Aorta (tissue), 5 donors: ENCODE measurements at regions not wholly inside any gene's neighbourhood (a gene's known extent, or its start where the extent isn't known, plus 50 kb on each side); places are given as distances from the start of the nearest gene placed in this dataset.

ENCODE experiments used
- ATAC-seq: fragments of 200-7000 bp; cut with Tn5 transposase; one replicate; pipeline ENCODE4 v1.9.1; 2022; ENCODE audit warnings: moderate library complexity; ENCODE audit not compliant: low FRiP score
- DNase-seq, 2 donors: peaks; one replicate each; pipeline ENCODE4 v3.0.0-alpha.2; 2020
- H3K27ac ChIP-seq, 2 donors: one replicate each; pipeline ENCODE4 v1.5.1; 2013; ENCODE audit warnings: low read length in 2 of 2, mild to moderate bottlenecking in 2 of 2, moderate library complexity in 2 of 2, control low read depth in 1 of 2, inconsistent platforms in 1 of 2, low read depth in 1 of 2
- H3K27me3 ChIP-seq, 2 donors: one replicate each; pipeline ENCODE4 v1.6.1; 2013; ENCODE audit warnings: control low read depth in 1 of 2, low read length in 1 of 2, mild to moderate bottlenecking in 1 of 2, moderate library complexity in 1 of 2; ENCODE audit not compliant: insufficient read depth in 2 of 2, control insufficient read depth in 1 of 2
- H3K36me3 ChIP-seq, 2 donors: one replicate each; pipeline ENCODE4 v1.6.1; 2013; ENCODE audit warnings: control low read depth in 1 of 2, low read length in 1 of 2, mild to moderate bottlenecking in 1 of 2; ENCODE audit not compliant: insufficient read depth in 2 of 2, control insufficient read depth in 1 of 2
- H3K4me1 ChIP-seq, 2 donors: one replicate each; pipeline ENCODE4 v1.6.1; 2013; ENCODE audit warnings: low read length in 2 of 2, control low read depth in 1 of 2, mild to moderate bottlenecking in 1 of 2, moderate library complexity in 1 of 2; ENCODE audit not compliant: insufficient read depth in 2 of 2, control insufficient read depth in 1 of 2
- H3K4me3 ChIP-seq, 2 donors: one replicate each; pipeline ENCODE4 v1.5.1; 2013; ENCODE audit warnings: low read length in 2 of 2, control low read depth in 1 of 2, mild to moderate bottlenecking in 1 of 2
- H3K9me3 ChIP-seq: one replicate; pipeline ENCODE4 v1.6.1; 2013; ENCODE audit warnings: mild to moderate bottlenecking, low read length; ENCODE audit not compliant: control insufficient read depth
- WGBS, 2 donors: extraction: QIAGEN DNeasy Blood & Tissue Kit; methylation state at CpG; one replicate each; pipeline ENCODE4 v1.1.7; 2013; 5-methylcytosine and 5-hydroxymethylcytosine counted together
- intact Hi-C, 2 donors: fragments of 100-400 bp; cut with DNase I; formaldehyde crosslinking; loops; one replicate each; pipeline versions ENCODE4 v1.14.2 to v1.15.0; 2022
- donor health status: healthy with polysubstance abuse.
- donor health status: Bipolar disorder and iron deficiency.
- donor health status: DM: no; HTN: no; CAD: no.
- donor health status: DM: no; HTN: no; CAD: no.
- donor health status: DM: yes; HTN: yes; CAD: no.

- Histone ChIP-seq H3K4me1 (no peaks in the 10 kb centered on the region), H3K27ac (no peak overlapping the region), H3K4me3 (no peak overlapping the region), H3K36me3 (no peaks in the 10 kb centered on the region), H3K27me3 (no peaks in the 10 kb centered on the region), H3K9me3 (peaks cover 1% of the 10 kb centered on the region)
- ATAC-seq (no peak), DNase-seq (no peak)
- intact Hi-C loops, result no loop called here
- WGBS, 2 donors, result 32 to 38% methylated on average over 1 of the region's 1 CpG
These were observed 390.4 kb upstream of the KCNN2 start for GRCh38 chr5:113971454-113971853.

GRCh38 chr5:113974976-113975375, 386.9 kb upstream of the KCNN2 start:
- intact Hi-C loops, result no loop called here
- ATAC-seq (no peak), DNase-seq (no peak)
- WGBS, 2 donors, result 81 to 88% methylated on average over 1 of the region's 1 CpG
- Histone ChIP-seq H3K4me1 (no peaks in the 10 kb centered on the region), H3K27ac (no peak overlapping the region), H3K27me3 (no peaks in the 10 kb centered on the region), H3K36me3 (no peaks in the 10 kb centered on the region), H3K9me3 (no peaks in the 10 kb centered on the region), H3K4me3 (no peak overlapping the region)

- DNase-seq (no peak), ATAC-seq (no peak)
- no peaks in the 10 kb centered on the region for H3K36me3 ChIP-seq
- WGBS, 2 donors, result 38% methylated on average over 2 of the region's 2 CpGs
- H3K9me3 ChIP-seq, result no peaks in the 10 kb centered on the region
- no peaks in the 10 kb centered on the region for H3K4me1 ChIP-seq
- intact Hi-C loops, result no loop called here
- no peak overlapping the region for H3K27ac ChIP-seq
- no peak overlapping the region for H3K4me3 ChIP-seq
- no peaks in the 10 kb centered on the region for H3K27me3 ChIP-seq
These were observed 376.9 kb upstream of the KCNN2 start for GRCh38 chr5:113984928-113985327.

GRCh38 chr5:113985505-113985904, 376.4 kb upstream of the KCNN2 start:
- Histone ChIP-seq H3K27me3 (no peaks in the 10 kb centered on the region), H3K4me3 (no peak overlapping the region), H3K9me3 (no peaks in the 10 kb centered on the region), H3K36me3 (no peaks in the 10 kb centered on the region), H3K27ac (no peak overlapping the region), H3K4me1 (no peaks in the 10 kb centered on the region)
- ATAC-seq, result no peak
- intact Hi-C loops, result no loop called here
- WGBS, 2 donors, result 38 to 45% methylated on average over 4 of the region's 4 CpGs
- no peak for DNase-seq

- WGBS, 2 donors, result 81 to 82% methylated on average over 6 of the region's 6 CpGs
These were observed 372.5 kb upstream of the KCNN2 start for GRCh38 chr5:113989278-113989912.

GRCh38 chr5:113989913-113990305, 372.0 kb upstream of the KCNN2 start:
- H3K4me1 ChIP-seq, result no peaks in the 10 kb centered on the region
- intact Hi-C loops, result no loop called here
- H3K36me3 ChIP-seq, result no peaks in the 10 kb centered on the region
- no peaks in the 10 kb centered on the region for H3K27me3 ChIP-seq
- H3K4me3 ChIP-seq, result no peak overlapping the region
- DNase-seq (no peak), ATAC-seq (no peak)
- no peak overlapping the region for H3K27ac ChIP-seq
- no peaks in the 10 kb centered on the region for H3K9me3 ChIP-seq

More at GRCh38 chr5:113989278-113989912, 372.5 kb upstream of the KCNN2 start:
- Histone ChIP-seq H3K4me3 (no peak overlapping the region), H3K9me3 (no peaks in the 10 kb centered on the region), H3K4me1 (no peaks in the 10 kb centered on the region), H3K27ac (no peak overlapping the region), H3K27me3 (no peaks in the 10 kb centered on the region), H3K36me3 (no peaks in the 10 kb centered on the region)
- DNase-seq (no peak), ATAC-seq (no peak)
- intact Hi-C loops, result no loop called here

- ATAC-seq, result no peak
- Histone ChIP-seq H3K9me3 (no peaks in the 10 kb centered on the region), H3K36me3 (no peaks in the 10 kb centered on the region), H3K4me1 (no peaks in the 10 kb centered on the region), H3K4me3 (no peak overlapping the region), H3K27me3 (no peaks in the 10 kb centered on the region), H3K27ac (no peak overlapping the region)
- intact Hi-C loops, result no loop called here
- DNase-seq, result no peak
- 0 to 47% methylated on average over 1 of the region's 1 CpG for WGBS, 2 donors
These were observed 360.8 kb upstream of the KCNN2 start for GRCh38 chr5:114001076-114001475.

GRCh38 chr5:114006582-114006981, 355.3 kb upstream of the KCNN2 start:
- 31 to 34% methylated on average over 2 of the region's 2 CpGs for WGBS, 2 donors
- no peak for ATAC-seq

GRCh38 chr5:114007678-114008077, 354.2 kb upstream of the KCNN2 start:
- H3K36me3 ChIP-seq, result no peaks in the 10 kb centered on the region
- H3K4me1 ChIP-seq, result no peaks in the 10 kb centered on the region
- WGBS, 2 donors, result 54 to 73% methylated on average over 5 of the region's 5 CpGs
- H3K9me3 ChIP-seq, result no peaks in the 10 kb centered on the region
- no peaks in the 10 kb centered on the region for H3K27me3 ChIP-seq
- ATAC-seq, result no peak
- intact Hi-C loops, result no loop called here
- no peak overlapping the region for H3K4me3 ChIP-seq
- DNase-seq, result no peak
- H3K27ac ChIP-seq, result no peak overlapping the region

More at GRCh38 chr5:114006582-114006981, 355.3 kb upstream of the KCNN2 start:
- no peaks in the 10 kb centered on the region for H3K27me3 ChIP-seq
- H3K9me3 ChIP-seq, result no peaks in the 10 kb centered on the region
- intact Hi-C loops, result no loop called here
- no peaks in the 10 kb centered on the region for H3K4me1 ChIP-seq
- no peak for DNase-seq
- no peak overlapping the region for H3K27ac ChIP-seq
- H3K4me3 ChIP-seq, result no peak overlapping the region
- no peaks in the 10 kb centered on the region for H3K36me3 ChIP-seq
